ENCODE measurements at regions not wholly inside any gene's neighbourhood (a gene's known extent, or its start where the extent isn't known, plus 50 kb on each side); places are given as distances from the start of the nearest gene placed in this dataset.

DNA sequence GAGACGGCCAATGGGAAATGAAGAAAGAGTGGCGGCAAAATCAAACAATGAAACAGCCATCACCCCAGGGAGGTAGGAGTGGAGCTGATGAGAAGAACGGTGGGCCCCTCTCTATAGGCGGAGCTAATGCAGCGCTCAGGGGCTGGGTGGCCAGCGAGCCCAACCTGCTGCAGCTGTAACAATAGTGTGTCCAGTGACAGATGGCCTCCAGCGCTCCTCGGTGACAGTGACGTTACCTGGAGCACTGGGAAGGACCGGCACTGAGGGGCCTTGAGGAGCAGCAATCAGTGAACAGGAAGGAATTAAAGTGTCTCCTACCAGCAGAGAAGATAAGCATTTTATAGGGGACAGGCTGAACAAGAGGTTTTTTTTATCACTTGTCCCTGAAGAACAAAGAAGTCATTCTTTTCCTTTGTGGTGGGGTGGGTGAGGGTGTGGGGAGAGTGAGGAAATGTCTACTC lies 81.6 kb downstream of the FOXA2 start:
- Histone ChIP-seq H3K27ac (no peak overlapping the region), H3K36me3 (no peaks in the 10 kb centered on the region), H3K9me3 (ENCODE audit: severe bottlenecking) (no peaks in the 10 kb centered on the region), H3K4me3 (ENCODE audit: low read depth, low read length) (no peak overlapping the region), H3K27me3 (ENCODE audit: insufficient read depth, low read depth, severe bottlenecking) (peaks cover 64% of the 10 kb centered on the region)
- DNase-seq = no peak
- TF ChIP-seq, protein P1, sequence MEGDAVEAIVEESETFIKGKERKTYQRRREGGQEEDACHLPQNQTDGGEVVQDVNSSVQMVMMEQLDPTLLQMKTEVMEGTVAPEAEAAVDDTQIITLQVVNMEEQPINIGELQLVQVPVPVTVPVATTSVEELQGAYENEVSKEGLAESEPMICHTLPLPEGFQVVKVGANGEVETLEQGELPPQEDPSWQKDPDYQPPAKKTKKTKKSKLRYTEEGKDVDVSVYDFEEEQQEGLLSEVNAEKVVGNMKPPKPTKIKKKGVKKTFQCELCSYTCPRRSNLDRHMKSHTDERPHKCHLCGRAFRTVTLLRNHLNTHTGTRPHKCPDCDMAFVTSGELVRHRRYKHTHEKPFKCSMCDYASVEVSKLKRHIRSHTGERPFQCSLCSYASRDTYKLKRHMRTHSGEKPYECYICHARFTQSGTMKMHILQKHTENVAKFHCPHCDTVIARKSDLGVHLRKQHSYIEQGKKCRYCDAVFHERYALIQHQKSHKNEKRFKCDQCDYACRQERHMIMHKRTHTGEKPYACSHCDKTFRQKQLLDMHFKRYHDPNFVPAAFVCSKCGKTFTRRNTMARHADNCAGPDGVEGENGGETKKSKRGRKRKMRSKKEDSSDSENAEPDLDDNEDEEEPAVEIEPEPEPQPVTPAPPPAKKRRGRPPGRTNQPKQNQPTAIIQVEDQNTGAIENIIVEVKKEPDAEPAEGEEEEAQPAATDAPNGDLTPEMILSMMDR (IDR thresholded peaks at IDR 0.05; ENCODE audit: low read depth, low read length) = no peak

DNA sequence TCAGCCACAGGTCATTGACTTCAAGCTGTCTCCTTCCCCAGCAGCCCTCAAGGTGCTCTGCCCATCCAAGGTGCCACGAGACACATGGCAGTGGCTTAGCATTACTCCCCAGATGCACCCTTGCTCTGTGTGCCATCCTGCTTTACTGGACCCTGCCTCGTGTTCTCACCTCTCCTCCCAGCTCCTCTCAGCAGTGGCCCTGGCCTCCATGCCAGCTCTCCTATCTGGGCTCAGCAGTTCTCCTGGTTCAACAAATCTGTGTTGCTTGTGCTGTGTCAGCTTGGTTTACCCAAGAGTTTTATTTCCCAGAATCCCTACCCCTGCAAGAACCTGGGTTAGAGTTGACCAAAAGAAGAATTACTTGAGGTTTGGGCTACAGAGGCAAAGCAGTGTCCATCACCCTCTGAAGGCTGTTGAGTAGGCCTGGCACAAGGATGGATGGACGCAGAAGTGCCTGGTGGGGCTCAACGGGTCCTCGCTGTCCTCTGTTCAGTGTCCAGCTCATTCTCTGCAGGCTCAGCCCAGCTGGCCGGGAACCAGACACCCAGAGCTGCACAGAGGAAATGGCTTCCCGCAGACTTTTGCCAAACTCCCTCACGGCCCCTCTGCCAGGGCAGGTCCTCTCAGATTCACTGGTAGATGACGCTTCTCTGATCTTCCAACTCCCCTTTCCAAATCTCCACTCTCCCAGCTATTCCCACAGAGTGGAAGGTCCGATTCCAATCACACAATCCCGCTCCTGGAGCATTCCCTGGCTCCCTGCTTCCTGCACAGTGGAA lies 82.6 kb downstream of the FOXA2 start:
- TF ChIP-seq, protein P1 (IDR thresholded peaks at IDR 0.05; ENCODE audit: low read depth, low read length) = no peak
- Histone ChIP-seq H3K4me3 (ENCODE audit: low read depth, low read length) (no peak overlapping the region), H3K36me3 (no peaks in the 10 kb centered on the region), H3K27me3 (ENCODE audit: insufficient read depth, low read depth, severe bottlenecking) (peaks cover 59% of the 10 kb centered on the region), H3K27ac (no peak overlapping the region), H3K9me3 (ENCODE audit: severe bottlenecking) (no peaks in the 10 kb centered on the region)
- DNase-seq = no peak

DNA sequence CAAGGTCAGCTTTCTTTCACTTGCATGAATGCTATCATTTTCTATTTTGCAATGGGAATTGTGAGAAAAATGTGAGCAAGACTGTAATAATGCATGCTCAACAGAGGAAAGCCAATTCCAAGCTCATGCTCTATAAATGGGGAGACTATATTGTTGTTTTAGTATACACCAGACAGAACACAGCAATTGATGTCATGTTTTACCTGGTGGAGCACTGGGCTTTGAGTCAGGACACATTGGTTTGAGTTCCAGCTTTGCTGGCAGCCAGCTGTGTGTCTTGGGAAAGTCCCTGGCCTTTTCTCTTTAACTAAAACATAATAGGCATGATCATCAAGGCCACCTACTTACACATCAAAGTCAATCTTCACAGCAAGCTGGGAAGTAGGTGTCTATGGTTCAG lies 83.3 kb downstream of the FOXA2 start:
- no peak for DNase-seq
- Histone ChIP-seq H3K4me3 (ENCODE audit: low read depth, low read length) (no peak overlapping the region), H3K27me3 (ENCODE audit: insufficient read depth, low read depth, severe bottlenecking) (peaks cover 58% of the 10 kb centered on the region), H3K9me3 (ENCODE audit: severe bottlenecking) (no peaks in the 10 kb centered on the region), H3K27ac (no peak overlapping the region), H3K36me3 (no peaks in the 10 kb centered on the region)
- TF ChIP-seq, protein P1 (IDR thresholded peaks at IDR 0.05; ENCODE audit: low read depth, low read length) = no peak

DNA sequence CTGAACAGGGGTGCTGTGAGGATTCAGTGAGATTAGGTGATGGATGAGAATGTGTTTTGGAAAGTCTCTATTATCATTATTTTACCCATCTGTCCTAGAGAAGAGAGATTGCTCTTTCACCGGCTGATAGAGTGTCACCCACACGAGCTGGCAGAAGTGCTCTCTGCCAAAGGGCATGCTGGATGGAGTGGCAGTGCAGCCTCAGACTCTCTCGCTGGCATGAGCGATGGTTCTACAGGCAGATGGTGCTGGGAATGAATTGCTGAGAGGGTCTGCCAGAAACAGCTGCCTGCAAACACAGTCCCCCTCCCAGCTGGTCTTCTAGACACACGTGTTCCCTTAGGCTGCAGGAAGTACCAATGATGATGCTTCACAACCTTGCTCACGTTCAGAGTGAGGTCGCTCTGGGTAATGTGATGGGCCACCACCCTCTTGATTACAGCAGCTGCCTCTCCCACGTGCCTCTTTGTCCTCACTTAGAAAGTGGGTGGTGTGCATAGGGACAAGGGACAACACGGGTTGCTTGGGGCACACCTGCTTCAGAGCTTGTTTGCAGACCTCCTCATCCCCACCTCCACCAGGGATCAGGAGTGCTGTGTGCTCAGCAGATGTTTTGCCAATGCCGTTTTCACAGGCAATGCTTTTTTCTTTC lies 84.7 kb downstream of the FOXA2 start:
- TF ChIP-seq, protein P1 (IDR thresholded peaks at IDR 0.05; ENCODE audit: low read depth, low read length) = no peak
- no peaks in the 10 kb centered on the region for H3K36me3 ChIP-seq
- peaks cover 50% of the 10 kb centered on the region for H3K27me3 ChIP-seq (ENCODE audit: insufficient read depth, low read depth, severe bottlenecking)
- H3K4me3 ChIP-seq (ENCODE audit: low read depth, low read length) = no peak overlapping the region
- DNase-seq = no peak
- no peak overlapping the region for H3K27ac ChIP-seq
- no peaks in the 10 kb centered on the region for H3K9me3 ChIP-seq (ENCODE audit: severe bottlenecking)

DNA sequence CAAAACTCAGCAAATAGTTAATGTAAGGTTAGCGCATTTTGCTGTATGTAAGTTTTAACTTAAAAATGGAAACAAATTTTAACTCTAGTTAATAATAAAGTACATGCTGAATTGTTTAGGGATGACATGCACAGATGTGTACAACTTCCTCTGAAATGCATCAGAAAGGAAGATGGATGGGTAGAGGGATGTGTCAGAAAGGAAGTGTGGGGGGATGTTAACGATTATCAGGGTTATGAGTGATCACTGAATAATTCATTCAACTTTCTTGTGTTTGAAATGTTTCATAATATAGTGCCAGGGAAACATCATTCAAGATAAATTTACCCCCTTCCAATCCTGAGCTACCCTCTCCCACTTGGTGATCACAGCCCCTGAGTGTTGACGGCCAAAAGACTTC lies 87.6 kb downstream of the FOXA2 start:
- TF ChIP-seq, protein P1 (IDR thresholded peaks at IDR 0.05; ENCODE audit: low read depth, low read length) = no peak
- Histone ChIP-seq H3K27ac (no peak overlapping the region), H3K36me3 (no peaks in the 10 kb centered on the region), H3K27me3 (ENCODE audit: insufficient read depth, low read depth, severe bottlenecking) (peaks cover 43% of the 10 kb centered on the region), H3K4me3 (ENCODE audit: low read depth, low read length) (no peak overlapping the region), H3K9me3 (ENCODE audit: severe bottlenecking) (no peaks in the 10 kb centered on the region)
- DNase-seq = no peak

Data from WERI-Rb-1 (cell line).